ENCODE measurements at regions not wholly inside any gene's neighbourhood (a gene's known extent, or its start where the extent isn't known, plus 50 kb on each side); places are given as distances from the start of the nearest gene placed in this dataset.

GRCh38 chr20:21956591-21956990 is 251.1 kb downstream of the PAX1 start:
- no peak for DNase-seq (ENCODE audit: low read depth)

GRCh38 chr20:21947406-21947805 is 241.9 kb downstream of the PAX1 start:
- DNase-seq (ENCODE audit: low read depth) = no peak

- DNase-seq (ENCODE audit: low read depth) = no peak
These were observed 238.8 kb downstream of the PAX1 start for GRCh38 chr20:21944227-21944626.

- DNase-seq (ENCODE audit: low read depth) = no peak
These were observed 236.7 kb downstream of the PAX1 start for GRCh38 chr20:21941941-21942805.

GRCh38 chr20:21936720-21937380 is 231.4 kb downstream of the PAX1 start:
- DNase-seq (ENCODE audit: low read depth) = no peak

GRCh38 chr20:21936261-21936660 is 230.8 kb downstream of the PAX1 start:
- DNase-seq (ENCODE audit: low read depth) = no peak

GRCh38 chr20:21933526-21933925 is 228.1 kb downstream of the PAX1 start:
- DNase-seq (ENCODE audit: low read depth) = no peak

- DNase-seq (ENCODE audit: low read depth) = no peak
These were observed 215.8 kb downstream of the PAX1 start for GRCh38 chr20:21921251-21921650.

GRCh38 chr20:21920211-21920610 is 214.7 kb downstream of the PAX1 start:
- no peak for DNase-seq (ENCODE audit: low read depth)

GRCh38 chr20:21918398-21918797 is 212.9 kb downstream of the PAX1 start:
- no peak for DNase-seq (ENCODE audit: low read depth)

- no peak for DNase-seq (ENCODE audit: low read depth)
These were observed 196.9 kb downstream of the PAX1 start for GRCh38 chr20:21902391-21902790.

GRCh38 chr20:21901470-21902275 is 196.2 kb downstream of the PAX1 start:
- no peak for DNase-seq (ENCODE audit: low read depth)

- no peak for DNase-seq (ENCODE audit: low read depth)
These were observed 195.0 kb downstream of the PAX1 start for GRCh38 chr20:21900431-21900830.

- no peak for DNase-seq (ENCODE audit: low read depth)
These were observed 169.5 kb downstream of the PAX1 start for GRCh38 chr20:21874921-21875320.

- no peak for DNase-seq (ENCODE audit: low read depth)
These were observed 168.7 kb downstream of the PAX1 start for GRCh38 chr20:21874127-21874526.

- DNase-seq (ENCODE audit: low read depth) = no peak
These were observed 167.8 kb downstream of the PAX1 start for GRCh38 chr20:21873291-21873690.

- DNase-seq (ENCODE audit: low read depth) = no peak
These were observed 162.3 kb downstream of the PAX1 start for GRCh38 chr20:21867811-21868210.

- DNase-seq (ENCODE audit: low read depth) = no peak
These were observed 161.9 kb downstream of the PAX1 start for GRCh38 chr20:21867353-21867752.

GRCh38 chr20:21862956-21863355 is 157.5 kb downstream of the PAX1 start:
- no peak for DNase-seq (ENCODE audit: low read depth)

- DNase-seq (ENCODE audit: low read depth) = no peak
These were observed 156.9 kb downstream of the PAX1 start for GRCh38 chr20:21862259-21862946.

- DNase-seq (ENCODE audit: low read depth) = no peak
These were observed 135.5 kb downstream of the PAX1 start for GRCh38 chr20:21840991-21841390.

- DNase-seq (ENCODE audit: low read depth) = no peak
These were observed 134.5 kb downstream of the PAX1 start for GRCh38 chr20:21839982-21840381.
